GM12878 (cell line): ENCODE measurements at regions not wholly inside any gene's neighbourhood (a gene's known extent, or its start where the extent isn't known, plus 50 kb on each side); places are given as distances from the start of the nearest gene placed in this dataset.

ENCODE experiments used
- ATAC-seq: fragments of 200-7000 bp; cut with Tn5 transposase; 3 replicates; pipeline ENCODE4 v1.9.1; 2020; ENCODE audit warnings: mild to moderate bottlenecking, moderate library complexity
- BruUV-seq: library from RNA; stranded (reverse); fragments of 400-500 nt; replicated peaks from 2 replicates; lab custom pipeline; 2021; lab: Mats Ljungman, UMichigan
- CTCF ChIA-PET: fragments of 300-600 bp; sonication (Branson Sonifier 250); formaldehyde crosslinking; extraction: SDS; loops from one replicate; lab custom pipeline; 2021; ENCODE audit warnings: inconsistent platforms; lab: Yijun Ruan, JAX
- POLR2A ChIA-PET: fragments of 350-600 bp; formaldehyde crosslinking; extraction: SDS; loops from one replicate; lab custom pipeline; 2021; ENCODE audit warnings: inconsistent platforms; lab: Charles Lee
- RAD21 ChIA-PET: fragments of 300-600 bp; sonication (Branson Sonifier 250); formaldehyde crosslinking; loops from one replicate; lab custom pipeline; 2023; ENCODE audit warnings: antibody characterized with exemption; ENCODE audit not compliant: unreplicated experiment; lab: Charles Lee
- SMC1A ChIA-PET: fragments of 300-600 bp; sonication (Branson Sonifier 250); formaldehyde crosslinking; loops from one replicate; lab custom pipeline; 2023; ENCODE audit not compliant: unreplicated experiment, uncharacterized antibody; lab: Charles Lee
- DNase-seq: peaks from one replicate; pipeline ENCODE4 v3.0.0-alpha.2; 2011; ENCODE audit warnings: low read depth, low spot score
- FAIRE-seq: peaks from 3 replicates; lab custom pipeline; 2011; peaks lifted over from hg19 to GRCh38; lab: Jason Lieb, UNC
- H2AFZ ChIP-seq: 2 replicates; pipeline ENCODE4 v1.6.0; 2011; ENCODE audit warnings: low read depth, low read length, control low read depth; ENCODE audit not compliant: control insufficient read depth
- H3K27ac ChIP-seq: 2 replicates; pipeline ENCODE4 v1.5.1; 2011; ENCODE audit warnings: control low read depth; ENCODE audit not compliant: control insufficient read depth, insufficient read depth
- H3K27me3 ChIP-seq, 2 experiments: replicated peaks in 1 of 2; 2 replicates each; pipeline versions ENCODE4 v1.6.0 to v1.6.1; 2011; ENCODE audit warnings: low read length in 1 of 2; ENCODE audit not compliant: control insufficient read depth in 2 of 2, insufficient read depth in 2 of 2
- H3K36me3 ChIP-seq, 2 experiments: 2 replicates each; pipeline ENCODE4 v1.5.1; 2011; ENCODE audit warnings: low read length in 1 of 2; ENCODE audit not compliant: control insufficient read depth in 2 of 2, insufficient read depth in 2 of 2
- H3K4me1 ChIP-seq: 2 replicates; pipeline ENCODE4 v1.6.1; 2011; ENCODE audit warnings: mild to moderate bottlenecking, low read length, moderate library complexity, mixed read lengths; ENCODE audit not compliant: control insufficient read depth, insufficient read depth
- H3K4me2 ChIP-seq: 2 replicates; pipeline ENCODE4 v1.6.0; 2011; ENCODE audit warnings: control low read depth; ENCODE audit not compliant: control insufficient read depth, insufficient read depth
- H3K4me3 ChIP-seq: fragments of 200-600 bp; sonication (generic); 2 replicates; pipeline ENCODE4 v1.5.1; 2016
- H3K79me2 ChIP-seq: 2 replicates; pipeline ENCODE4 v1.6.0; 2011; ENCODE audit warnings: low read length; ENCODE audit not compliant: control insufficient read depth, insufficient read depth
- H3K9ac ChIP-seq: 2 replicates; pipeline ENCODE4 v1.8.0; 2011; ENCODE audit warnings: low read length, control low read depth, mixed read lengths; ENCODE audit not compliant: control insufficient read depth, insufficient read depth
- H3K9me3 ChIP-seq: replicated peaks from 3 replicates; pipeline ENCODE4 v1.5.1; 2011; ENCODE audit warnings: mild to moderate bottlenecking, low read length; ENCODE audit not compliant: control insufficient read depth, insufficient read depth
- H4K20me1 ChIP-seq: 2 replicates; pipeline ENCODE4 v1.6.0; 2011; ENCODE audit not compliant: control insufficient read depth, insufficient read depth
- ATF2 ChIP-seq: IDR thresholded peaks from 2 replicates; pipeline ENCODE4 v1.6.1; 2012; ENCODE audit warnings: low read length, inconsistent platforms
- BMI1 ChIP-seq: fragments of 450-650 bp; IDR thresholded peaks from 2 replicates; pipeline ENCODE4 v1.6.1; 2016; ENCODE audit warnings: mild to moderate bottlenecking, moderate library complexity, borderline replicate concordance
- E4F1 ChIP-seq: fragments of 450-650 bp; IDR thresholded peaks from 2 replicates; pipeline ENCODE4 v1.6.1; 2018; ENCODE audit warnings: borderline replicate concordance, mild to moderate bottlenecking; ENCODE audit not compliant: partially characterized antibody
- EED ChIP-seq: sonication (generic); IDR thresholded peaks from 2 replicates; pipeline ENCODE4 v1.6.1; 2016; ENCODE audit warnings: antibody characterized with exemption, low read depth
- HCFC1 ChIP-seq: fragments of 150-350 bp; IDR thresholded peaks from 2 replicates; pipeline ENCODE4 v1.6.1; 2014; ENCODE audit warnings: low read length
- IRF3 ChIP-seq: fragments of 450-650 bp; IDR thresholded peaks from 2 replicates; pipeline ENCODE4 v1.6.1; 2014; ENCODE audit warnings: mild to moderate bottlenecking
- JUNB ChIP-seq: IDR thresholded peaks from 2 replicates; pipeline ENCODE4 v1.6.1; 2016; ENCODE audit warnings: antibody characterized with exemption, mild to moderate bottlenecking
- POLR2AphosphoS5 ChIP-seq: IDR thresholded peaks from 2 replicates; pipeline ENCODE4 v1.6.1; 2011; ENCODE audit warnings: mild to moderate bottlenecking, low read length, inconsistent platforms
- STAT3 ChIP-seq: IDR thresholded peaks from 2 replicates; pipeline ENCODE4 v1.6.1; 2011; ENCODE audit warnings: low read depth, low read length, improper control_type of control experiment
- TCF12 ChIP-seq: IDR thresholded peaks from 2 replicates; pipeline ENCODE4 v1.6.1; 2011; ENCODE audit warnings: low read depth, mild to moderate bottlenecking, low read length
- USF2 ChIP-seq: IDR thresholded peaks from 2 replicates; pipeline ENCODE4 v1.6.1; 2011; ENCODE audit warnings: low read depth, low read length, improper control_type of control experiment, borderline replicate concordance
- ZSCAN29 ChIP-seq: fragments of 450-650 bp; IDR thresholded peaks from 2 replicates; pipeline ENCODE4 v1.6.1; 2017; ENCODE audit warnings: mild to moderate bottlenecking, moderate library complexity
- WGBS: methylation state at CpG from one replicate; pipeline ENCODE4 v1.1.6; 2016; ENCODE audit warnings: low lambda C conversion rate; ENCODE audit not compliant: insufficient replicate concordance, insufficient coverage; ENCODE audit errors: missing lambda C conversion rate; 5-methylcytosine and 5-hydroxymethylcytosine counted together
- in situ Hi-C: fragments of 300-500 bp; cut with MboI; formaldehyde crosslinking; loops from 9 replicates; pipeline ENCODE4 v1.14.3; 2018; ENCODE audit warnings: mixed read lengths
- intact Hi-C: fragments of 100-400 bp; cut with micrococcal nuclease; formaldehyde crosslinking; loops from one replicate; pipeline ENCODE4 v1.14.2; 2022; ENCODE audit not compliant: unreplicated experiment

GRCh38 chr10:85145966-85146365, 817.6 kb downstream of the CCSER2 start:
- H3K4me2 ChIP-seq = no peak overlapping the region
- in situ Hi-C loops = no loop called here
- ChIA-PET CTCF (no interaction called here), RAD21 (no interaction called here), POLR2A (no interaction called here), SMC1A (no interaction called here)
- TF ChIP-seq USF2 (no peak), ATF2 (no peak), STAT3 (no peak), JUNB (no peak), E4F1 (no peak), POLR2AphosphoS5 (no peak), EED (no peak), ZSCAN29 (no peak), IRF3 (no peak), TCF12 (no peak), HCFC1 (no peak), BMI1 (no peak)
- no peaks in the 10 kb centered on the region for H4K20me1 ChIP-seq
- no peak overlapping the region for H3K4me3 ChIP-seq
- DNase-seq = no peak
- no peaks in the 10 kb centered on the region for H3K79me2 ChIP-seq
- no peak for ATAC-seq
- H3K27ac ChIP-seq = no peak overlapping the region
- FAIRE-seq = no peak
- WGBS = 20% methylated on average over 5 of the region's 5 CpGs
- no peaks in the 10 kb centered on the region for H3K9me3 ChIP-seq
- H3K4me1 ChIP-seq = no peaks in the 10 kb centered on the region
- H3K9ac ChIP-seq = no peak overlapping the region
- H3K36me3 ChIP-seq = no peaks in the 10 kb centered on the region
- no TSS peak for BruUV-seq
- no peaks in the 10 kb centered on the region; a peak in 1 of 4 replicates for H3K27me3 ChIP-seq
- intact Hi-C loops = no loop called here
- H2AFZ ChIP-seq = no peak overlapping the region
